ENCODE measurements at regions not wholly inside any gene's neighbourhood (a gene's known extent, or its start where the extent isn't known, plus 50 kb on each side); places are given as distances from the start of the nearest gene placed in this dataset.

DNA sequence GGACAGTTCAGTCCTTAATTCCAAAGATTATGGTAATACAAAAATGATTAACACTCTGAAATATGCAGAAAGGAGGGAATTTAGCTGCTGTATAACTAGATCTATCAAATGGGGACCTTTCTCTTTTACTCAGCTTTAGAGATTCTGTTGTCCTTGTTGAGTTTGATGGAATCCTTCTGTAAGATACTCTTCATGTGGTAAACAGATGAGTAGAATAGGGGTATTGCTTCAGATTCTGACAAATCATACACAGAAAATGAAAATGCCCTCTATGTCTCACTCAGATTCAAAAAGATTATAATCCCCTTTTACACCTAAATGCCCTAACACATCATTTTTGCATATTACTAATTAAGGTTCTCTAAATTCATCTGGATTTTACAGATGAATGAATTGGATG, 50.7 kb downstream of the ARHGAP35 start:
- Histone ChIP-seq H3K36me3 (no peaks in the 10 kb centered on the region), H3K4me1 (ENCODE audit: control insufficient read depth in 1 of 2, low read depth in 2 of 2) (peaks cover 30 to 69% of the 10 kb centered on the region in 2 donors), H3K9me3 (no peaks in the 10 kb centered on the region), H3K4me3 (no peak overlapping the region), H3K27ac (no peak overlapping the region), H3K27me3 (replicated peaks; ENCODE audit: insufficient read depth) (no peaks in the 10 kb centered on the region)
- DNase-seq (ENCODE audit: low spot score) = no peak
- TF ChIP-seq, protein P1, sequence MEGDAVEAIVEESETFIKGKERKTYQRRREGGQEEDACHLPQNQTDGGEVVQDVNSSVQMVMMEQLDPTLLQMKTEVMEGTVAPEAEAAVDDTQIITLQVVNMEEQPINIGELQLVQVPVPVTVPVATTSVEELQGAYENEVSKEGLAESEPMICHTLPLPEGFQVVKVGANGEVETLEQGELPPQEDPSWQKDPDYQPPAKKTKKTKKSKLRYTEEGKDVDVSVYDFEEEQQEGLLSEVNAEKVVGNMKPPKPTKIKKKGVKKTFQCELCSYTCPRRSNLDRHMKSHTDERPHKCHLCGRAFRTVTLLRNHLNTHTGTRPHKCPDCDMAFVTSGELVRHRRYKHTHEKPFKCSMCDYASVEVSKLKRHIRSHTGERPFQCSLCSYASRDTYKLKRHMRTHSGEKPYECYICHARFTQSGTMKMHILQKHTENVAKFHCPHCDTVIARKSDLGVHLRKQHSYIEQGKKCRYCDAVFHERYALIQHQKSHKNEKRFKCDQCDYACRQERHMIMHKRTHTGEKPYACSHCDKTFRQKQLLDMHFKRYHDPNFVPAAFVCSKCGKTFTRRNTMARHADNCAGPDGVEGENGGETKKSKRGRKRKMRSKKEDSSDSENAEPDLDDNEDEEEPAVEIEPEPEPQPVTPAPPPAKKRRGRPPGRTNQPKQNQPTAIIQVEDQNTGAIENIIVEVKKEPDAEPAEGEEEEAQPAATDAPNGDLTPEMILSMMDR (IDR thresholded peaks at IDR 0.05) = no peak
- ATAC-seq (ENCODE audit: insufficient number of reproducible peaks, low FRiP score, low read depth) = no peak

DNA sequence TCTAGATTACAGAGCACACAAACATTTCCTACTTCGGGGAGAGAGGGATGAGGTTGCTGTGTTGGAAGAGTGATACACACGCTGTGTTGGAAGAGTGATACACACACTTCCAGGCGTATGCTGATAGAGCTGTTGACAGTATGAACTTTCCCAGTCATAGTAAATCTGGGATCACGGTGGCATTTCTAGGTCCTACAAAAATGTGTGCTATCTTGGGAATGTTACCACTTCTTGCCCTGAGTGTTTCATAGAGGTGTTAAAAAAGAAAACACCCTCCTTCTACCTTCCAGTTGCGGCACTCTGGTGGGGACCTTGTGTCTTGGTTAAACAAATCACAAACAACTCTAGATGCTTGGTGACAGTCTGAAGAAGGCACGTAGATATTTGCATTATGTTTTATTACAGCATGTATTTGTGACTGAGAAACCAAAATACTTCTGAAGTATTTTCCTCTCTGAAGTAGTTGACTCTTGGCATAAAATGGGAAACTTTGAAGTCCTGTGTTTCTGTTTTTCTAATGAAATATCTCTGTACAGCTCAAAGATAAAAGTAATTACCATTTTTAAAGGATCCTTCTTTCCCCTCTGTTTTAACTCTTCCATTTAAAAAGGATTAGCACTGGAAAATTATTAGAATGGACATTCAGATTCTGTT, 52.5 kb downstream of the ARHGAP35 start:
- H3K27ac ChIP-seq = peak overlapping the region in 1 of 2 donors; percentile 12
- H3K36me3 ChIP-seq = no peaks in the 10 kb centered on the region
- no peaks in the 10 kb centered on the region for H3K27me3 ChIP-seq (replicated peaks; ENCODE audit: insufficient read depth)
- peaks cover 30 to 61% of the 10 kb centered on the region in 2 donors for H3K4me1 ChIP-seq (ENCODE audit: control insufficient read depth in 1 of 2, low read depth in 2 of 2)
- peak overlapping the region; percentile 41 for H3K4me3 ChIP-seq
- no peaks in the 10 kb centered on the region for H3K9me3 ChIP-seq
- ATAC-seq (ENCODE audit: insufficient number of reproducible peaks, low FRiP score, low read depth) (no peak), DNase-seq (ENCODE audit: low spot score) (no peak)
- TF ChIP-seq, protein P1 (IDR thresholded peaks at IDR 0.05) = no peak

DNA sequence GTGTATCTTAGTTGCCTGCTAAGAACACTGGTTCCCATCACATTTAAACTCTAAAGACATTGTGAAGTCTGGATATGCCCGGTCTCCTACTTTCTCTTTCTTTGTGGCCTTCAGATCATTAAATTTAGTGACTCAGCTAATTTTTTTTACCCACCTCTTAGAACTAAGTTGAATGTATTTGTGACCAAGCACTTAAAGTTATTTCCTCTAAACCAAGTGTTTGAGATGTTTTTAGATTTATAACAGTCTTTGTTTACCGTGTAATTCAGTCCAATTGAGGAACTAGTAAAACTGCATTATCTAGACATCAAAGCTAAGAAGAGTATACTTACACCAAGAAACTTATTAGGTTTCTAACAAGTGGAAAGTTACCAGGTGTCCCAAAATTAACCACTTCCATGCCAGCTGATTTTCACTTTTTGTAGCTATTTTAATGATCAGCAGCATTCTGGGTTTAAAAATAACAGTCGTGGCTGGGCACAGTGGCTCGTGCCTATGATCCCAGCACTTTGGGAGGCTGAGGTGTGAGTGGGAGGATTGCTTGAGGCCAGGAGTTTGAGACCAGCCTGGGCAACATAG, 53.1 kb downstream of the ARHGAP35 start:
- Histone ChIP-seq H3K4me3 (peak overlapping the region; percentile 41), H3K4me1 (ENCODE audit: control insufficient read depth in 1 of 2, low read depth in 2 of 2) (peaks cover 25 to 55% of the 10 kb centered on the region in 2 donors), H3K27ac (peak overlapping the region in 1 of 2 donors; percentile 12), H3K36me3 (peaks cover 3% of the 10 kb centered on the region), H3K27me3 (replicated peaks; ENCODE audit: insufficient read depth) (no peaks in the 10 kb centered on the region), H3K9me3 (no peaks in the 10 kb centered on the region)
- TF ChIP-seq, protein P1 (IDR thresholded peaks at IDR 0.05) = no peak
- ATAC-seq (ENCODE audit: insufficient number of reproducible peaks, low FRiP score, low read depth) (no peak), DNase-seq (ENCODE audit: low spot score) (no peak)

DNA sequence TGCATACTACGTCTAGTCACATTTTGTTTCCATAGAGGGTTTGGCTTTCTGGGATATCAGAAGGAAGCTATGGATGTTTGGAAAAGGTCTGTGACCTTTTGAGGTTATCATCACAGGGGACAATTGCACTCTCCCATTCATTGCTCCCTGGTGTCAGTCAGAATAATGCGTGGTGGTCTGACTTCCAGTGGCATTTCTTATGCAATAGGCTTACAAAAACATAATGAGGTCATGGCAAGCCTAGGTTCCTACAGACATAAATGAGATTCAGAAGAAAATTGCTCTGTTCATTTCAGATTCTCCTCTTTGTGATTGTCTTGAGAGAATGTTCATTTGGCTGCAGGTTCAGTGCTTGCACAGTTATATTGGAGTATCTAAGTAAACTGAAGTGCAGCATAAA, 54.6 kb downstream of the ARHGAP35 start:
- peaks cover 10% of the 10 kb centered on the region for H3K36me3 ChIP-seq
- H3K4me1 ChIP-seq (ENCODE audit: control insufficient read depth in 1 of 2, low read depth in 2 of 2) = peaks cover 25 to 45% of the 10 kb centered on the region in 2 donors
- no peaks in the 10 kb centered on the region for H3K27me3 ChIP-seq (replicated peaks; ENCODE audit: insufficient read depth)
- DNase-seq (ENCODE audit: low spot score) = no peak
- H3K27ac ChIP-seq = no peak overlapping the region
- no peak overlapping the region for H3K4me3 ChIP-seq
- no peak for ATAC-seq (ENCODE audit: insufficient number of reproducible peaks, low FRiP score, low read depth)
- TF ChIP-seq, protein P1 (IDR thresholded peaks at IDR 0.05) = no peak
- no peaks in the 10 kb centered on the region for H3K9me3 ChIP-seq

DNA sequence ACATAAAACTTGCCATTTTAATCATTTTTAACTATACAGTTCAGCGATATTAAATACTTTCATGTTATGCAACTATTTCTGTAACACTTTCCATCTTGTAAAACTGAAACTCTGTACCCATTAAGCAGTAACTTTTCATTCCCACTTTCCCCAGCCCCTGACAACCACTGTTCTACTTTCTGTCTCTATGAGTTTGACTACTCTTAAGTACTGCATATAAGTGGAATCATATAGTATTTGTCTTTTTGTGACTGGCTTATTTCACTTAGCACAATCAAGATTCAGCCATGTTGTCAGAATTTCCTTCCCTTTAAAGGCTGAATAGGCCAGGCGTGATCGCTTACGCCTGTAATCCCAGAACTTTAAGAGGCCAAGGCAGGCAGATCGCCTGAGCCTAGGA, 56.2 kb downstream of the ARHGAP35 start:
- no peaks in the 10 kb centered on the region for H3K9me3 ChIP-seq
- no peak for DNase-seq (ENCODE audit: low spot score)
- no peaks in the 10 kb centered on the region for H3K27me3 ChIP-seq (replicated peaks; ENCODE audit: insufficient read depth)
- TF ChIP-seq, protein P1 (IDR thresholded peaks at IDR 0.05) = no peak
- no peak for ATAC-seq (ENCODE audit: insufficient number of reproducible peaks, low FRiP score, low read depth)
- H3K4me3 ChIP-seq = no peak overlapping the region
- peaks cover 25 to 36% of the 10 kb centered on the region in 2 donors for H3K4me1 ChIP-seq (ENCODE audit: control insufficient read depth in 1 of 2, low read depth in 2 of 2)
- peaks cover 10% of the 10 kb centered on the region for H3K36me3 ChIP-seq
- no peak overlapping the region for H3K27ac ChIP-seq

Measured in thoracic aorta (tissue), 2 donors.